Gastrocnemius medialis (tissue), 4 donors: ENCODE measurements at regions not wholly inside any gene's neighbourhood (a gene's known extent, or its start where the extent isn't known, plus 50 kb on each side); places are given as distances from the start of the nearest gene placed in this dataset.
"Not testable (repeated sequence)": the region's sequence is repeated elsewhere in the genome, so short reads cannot be mapped to it uniquely, and the experiment has no call there.

Experiments
- POLR2A ChIP-seq, 2 donors: fragments of 450-650 bp; IDR thresholded peaks; one replicate each; pipeline ENCODE4 v1.6.1; 2017; ENCODE audit warnings: antibody characterized with exemption in 2 of 2, mild to moderate bottlenecking in 2 of 2, moderate library complexity in 2 of 2
- TF ChIP-seq, protein P1 (sequence below), 5 experiments: fragments of 450-650 bp in 3 of 5; fragments of 200-600 bp in 2 of 5; sonication (generic) in 2 of 5; IDR thresholded peaks in 4 of 5; conservative IDR thresholded peaks in 1 of 5; 1 replicate in 4 of 5; 2 replicates in 1 of 5; pipeline ENCODE4 v1.5.1; 2016 to 2019; ENCODE audit warnings: antibody characterized with exemption in 5 of 5, mild to moderate bottlenecking in 3 of 5, moderate library complexity in 3 of 5

- not testable (repeated sequence) for TF ChIP-seq POLR2A (IDR thresholded peaks at IDR 0.05)
- TF ChIP-seq, protein P1, sequence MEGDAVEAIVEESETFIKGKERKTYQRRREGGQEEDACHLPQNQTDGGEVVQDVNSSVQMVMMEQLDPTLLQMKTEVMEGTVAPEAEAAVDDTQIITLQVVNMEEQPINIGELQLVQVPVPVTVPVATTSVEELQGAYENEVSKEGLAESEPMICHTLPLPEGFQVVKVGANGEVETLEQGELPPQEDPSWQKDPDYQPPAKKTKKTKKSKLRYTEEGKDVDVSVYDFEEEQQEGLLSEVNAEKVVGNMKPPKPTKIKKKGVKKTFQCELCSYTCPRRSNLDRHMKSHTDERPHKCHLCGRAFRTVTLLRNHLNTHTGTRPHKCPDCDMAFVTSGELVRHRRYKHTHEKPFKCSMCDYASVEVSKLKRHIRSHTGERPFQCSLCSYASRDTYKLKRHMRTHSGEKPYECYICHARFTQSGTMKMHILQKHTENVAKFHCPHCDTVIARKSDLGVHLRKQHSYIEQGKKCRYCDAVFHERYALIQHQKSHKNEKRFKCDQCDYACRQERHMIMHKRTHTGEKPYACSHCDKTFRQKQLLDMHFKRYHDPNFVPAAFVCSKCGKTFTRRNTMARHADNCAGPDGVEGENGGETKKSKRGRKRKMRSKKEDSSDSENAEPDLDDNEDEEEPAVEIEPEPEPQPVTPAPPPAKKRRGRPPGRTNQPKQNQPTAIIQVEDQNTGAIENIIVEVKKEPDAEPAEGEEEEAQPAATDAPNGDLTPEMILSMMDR (IDR thresholded peaks at IDR 0.05 in 4 of 5, conservative IDR thresholded peaks at IDR 0.05 in 1 of 5) = not testable (repeated sequence)
Observed at GRCh38 chr4:187695531-187695930, 300.0 kb upstream of the ZFP42 start.
